ENCODE measurements at regions not wholly inside any gene's neighbourhood (a gene's known extent, or its start where the extent isn't known, plus 50 kb on each side); places are given as distances from the start of the nearest gene placed in this dataset.

DNA sequence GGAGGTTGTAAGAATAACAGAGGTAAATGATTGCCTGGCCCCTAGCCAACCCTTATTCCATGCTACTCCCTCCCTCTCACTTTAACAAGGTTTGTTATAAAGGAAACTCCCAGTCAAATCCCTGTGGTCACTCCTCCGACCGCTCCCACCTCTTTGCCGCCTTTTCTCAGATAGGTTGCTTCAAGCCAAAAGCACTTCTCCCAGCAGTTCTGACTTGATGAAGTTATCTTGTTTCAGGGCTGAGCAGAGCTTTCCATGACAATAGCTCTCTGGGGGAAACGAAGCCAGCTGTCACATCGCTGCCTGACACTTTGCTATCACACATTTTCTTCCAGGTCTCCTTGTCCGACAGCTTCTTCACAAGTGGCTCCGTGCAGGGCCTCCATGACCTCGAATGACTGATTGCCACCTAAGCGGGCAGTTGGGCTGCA is 278.6 kb downstream of the HAPSTR1 start:
- H4K20me1 ChIP-seq (ENCODE audit: control insufficient read depth, insufficient read depth, low read depth, low read length), result no peaks in the 10 kb centered on the region
- TF ChIP-seq, protein P1, sequence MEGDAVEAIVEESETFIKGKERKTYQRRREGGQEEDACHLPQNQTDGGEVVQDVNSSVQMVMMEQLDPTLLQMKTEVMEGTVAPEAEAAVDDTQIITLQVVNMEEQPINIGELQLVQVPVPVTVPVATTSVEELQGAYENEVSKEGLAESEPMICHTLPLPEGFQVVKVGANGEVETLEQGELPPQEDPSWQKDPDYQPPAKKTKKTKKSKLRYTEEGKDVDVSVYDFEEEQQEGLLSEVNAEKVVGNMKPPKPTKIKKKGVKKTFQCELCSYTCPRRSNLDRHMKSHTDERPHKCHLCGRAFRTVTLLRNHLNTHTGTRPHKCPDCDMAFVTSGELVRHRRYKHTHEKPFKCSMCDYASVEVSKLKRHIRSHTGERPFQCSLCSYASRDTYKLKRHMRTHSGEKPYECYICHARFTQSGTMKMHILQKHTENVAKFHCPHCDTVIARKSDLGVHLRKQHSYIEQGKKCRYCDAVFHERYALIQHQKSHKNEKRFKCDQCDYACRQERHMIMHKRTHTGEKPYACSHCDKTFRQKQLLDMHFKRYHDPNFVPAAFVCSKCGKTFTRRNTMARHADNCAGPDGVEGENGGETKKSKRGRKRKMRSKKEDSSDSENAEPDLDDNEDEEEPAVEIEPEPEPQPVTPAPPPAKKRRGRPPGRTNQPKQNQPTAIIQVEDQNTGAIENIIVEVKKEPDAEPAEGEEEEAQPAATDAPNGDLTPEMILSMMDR (IDR thresholded peaks at IDR 0.05; ENCODE audit: low read depth, low read length, poor library complexity, severe bottlenecking), result no peak
- TF ChIP-seq EZH2phosphoT487 (IDR thresholded peaks at IDR 0.05; ENCODE audit: borderline replicate concordance, low read length), result no peak
- H3K9me2 ChIP-seq (replicated peaks; ENCODE audit: control insufficient read depth, low read length), result no peaks in the 10 kb centered on the region
- H3K4me1 ChIP-seq (ENCODE audit: control insufficient read depth, low read length), result no peaks in the 10 kb centered on the region
- H3K79me2 ChIP-seq (ENCODE audit: control insufficient read depth, low read length), result no peaks in the 10 kb centered on the region
- no peak overlapping the region for H3K27ac ChIP-seq (ENCODE audit: low read depth, low read length)
- no peaks in the 10 kb centered on the region for H3K36me3 ChIP-seq (ENCODE audit: control insufficient read depth, low read length)
- H3K27me3 ChIP-seq (ENCODE audit: control insufficient read depth, low read length), result no peaks in the 10 kb centered on the region
- H3K4me2 ChIP-seq (ENCODE audit: low read length), result no peak overlapping the region
- H3F3A ChIP-seq (ENCODE audit: control insufficient read depth, insufficient read depth), result no peaks in the 10 kb centered on the region
- H3K4me3 ChIP-seq (ENCODE audit: low read length), result no peak overlapping the region
- no peaks in the 10 kb centered on the region for H3K9me3 ChIP-seq (ENCODE audit: control insufficient read depth, insufficient read depth, low read length)

DNA sequence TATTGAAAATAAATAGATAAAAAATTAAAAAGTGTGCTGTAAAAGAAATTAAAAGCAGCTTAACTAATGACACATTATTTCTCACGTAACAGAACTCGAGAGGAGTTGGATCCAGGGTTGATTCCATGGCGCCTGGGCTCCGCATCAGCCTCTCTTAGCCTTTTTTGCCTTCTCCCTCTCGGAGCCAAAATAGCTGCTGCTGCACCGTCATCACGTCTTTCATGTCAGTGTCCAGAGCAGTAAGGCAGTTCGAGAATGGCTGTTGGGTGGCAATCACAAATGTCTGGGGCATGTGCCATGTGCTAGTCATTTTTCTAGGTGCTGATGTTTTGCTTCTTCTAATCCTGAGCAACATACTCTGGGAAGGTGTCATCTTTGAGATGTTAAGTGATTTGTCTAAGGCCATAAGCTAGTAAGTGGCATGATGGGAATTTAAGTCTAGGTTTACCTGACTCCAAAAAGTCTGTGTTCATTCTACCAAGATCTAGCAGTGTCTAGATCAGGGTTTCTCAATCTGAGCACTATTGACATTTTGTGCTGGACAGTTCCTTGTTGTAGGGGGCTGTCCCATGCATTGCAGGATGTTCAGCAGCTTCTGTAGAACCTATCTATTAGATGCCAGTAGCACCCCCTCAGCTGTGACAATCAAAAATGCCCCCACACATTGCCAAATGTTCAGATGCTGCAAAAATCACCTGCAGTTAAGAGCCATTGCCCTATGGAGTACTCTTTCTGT is 280.4 kb downstream of the HAPSTR1 start:
- Histone ChIP-seq H3K27ac (ENCODE audit: low read depth, low read length) (no peak overlapping the region), H3K79me2 (ENCODE audit: control insufficient read depth, low read length) (no peaks in the 10 kb centered on the region), H3K9me2 (replicated peaks; ENCODE audit: control insufficient read depth, low read length) (no peaks in the 10 kb centered on the region), H3F3A (ENCODE audit: control insufficient read depth, insufficient read depth) (no peaks in the 10 kb centered on the region), H3K27me3 (ENCODE audit: control insufficient read depth, low read length) (no peaks in the 10 kb centered on the region), H3K36me3 (ENCODE audit: control insufficient read depth, low read length) (no peaks in the 10 kb centered on the region), H4K20me1 (ENCODE audit: control insufficient read depth, insufficient read depth, low read depth, low read length) (no peaks in the 10 kb centered on the region), H3K4me3 (ENCODE audit: low read length) (no peak overlapping the region), H3K4me1 (ENCODE audit: control insufficient read depth, low read length) (no peaks in the 10 kb centered on the region), H3K9me3 (ENCODE audit: control insufficient read depth, insufficient read depth, low read length) (no peaks in the 10 kb centered on the region), H3K4me2 (ENCODE audit: low read length) (no peak overlapping the region)
- no peak for TF ChIP-seq EZH2phosphoT487 (IDR thresholded peaks at IDR 0.05; ENCODE audit: borderline replicate concordance, low read length)
- TF ChIP-seq, protein P1 (IDR thresholded peaks at IDR 0.05; ENCODE audit: low read depth, low read length, poor library complexity, severe bottlenecking), result no peak

DNA sequence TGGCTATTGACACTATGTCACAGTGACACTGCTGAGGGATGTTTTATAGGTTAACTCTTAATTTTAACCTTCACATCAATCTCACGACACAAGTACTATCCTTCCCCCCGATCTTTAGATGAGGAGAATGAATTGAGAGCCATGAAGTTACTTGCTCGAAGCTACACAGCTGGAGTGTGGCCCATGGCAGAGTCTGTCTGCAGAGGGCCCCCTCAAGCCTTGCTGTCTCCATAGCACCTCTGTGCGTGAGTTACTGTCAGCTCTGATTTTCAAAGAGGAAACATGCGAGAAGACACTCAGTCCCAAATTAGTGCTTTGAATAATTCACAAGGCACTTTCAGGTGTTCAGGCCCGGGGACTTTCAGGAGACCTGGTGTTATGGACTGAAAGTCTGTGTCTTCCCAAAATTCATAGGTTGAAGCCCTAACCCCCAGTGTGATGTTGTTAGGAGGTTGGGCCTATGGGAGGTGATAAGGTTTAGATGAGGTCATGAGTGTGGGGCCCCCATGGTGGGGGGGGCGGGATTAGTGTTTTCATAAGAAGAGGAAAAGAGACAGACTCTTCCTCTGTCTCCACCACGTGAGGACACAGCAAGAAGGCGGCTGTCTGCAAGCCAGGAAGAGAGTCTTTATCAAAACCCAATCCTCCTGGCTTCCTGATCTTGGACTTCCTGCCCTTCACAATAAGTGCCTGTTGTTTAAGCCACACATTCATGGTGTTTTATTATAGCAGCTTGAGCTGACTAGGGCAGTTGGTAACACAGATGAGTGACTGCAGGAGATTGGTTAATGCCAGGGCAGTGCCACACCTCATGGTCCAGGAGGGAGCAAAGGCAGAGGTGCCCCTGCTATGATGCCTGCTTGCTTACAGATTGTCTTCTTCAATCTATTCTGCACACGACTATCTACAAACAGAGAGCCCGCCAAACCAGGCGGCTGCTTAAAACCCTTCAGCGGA is 281.8 kb downstream of the HAPSTR1 start:
- Histone ChIP-seq H3K27me3 (ENCODE audit: control insufficient read depth, low read length) (no peaks in the 10 kb centered on the region), H3K9me3 (ENCODE audit: control insufficient read depth, insufficient read depth, low read length) (no peaks in the 10 kb centered on the region), H3K9me2 (replicated peaks; ENCODE audit: control insufficient read depth, low read length) (no peaks in the 10 kb centered on the region), H3K36me3 (ENCODE audit: control insufficient read depth, low read length) (no peaks in the 10 kb centered on the region), H3K4me1 (ENCODE audit: control insufficient read depth, low read length) (no peaks in the 10 kb centered on the region), H3K79me2 (ENCODE audit: control insufficient read depth, low read length) (no peaks in the 10 kb centered on the region), H3K4me3 (ENCODE audit: low read length) (no peak overlapping the region), H4K20me1 (ENCODE audit: control insufficient read depth, insufficient read depth, low read depth, low read length) (no peaks in the 10 kb centered on the region), H3K4me2 (ENCODE audit: low read length) (no peak overlapping the region), H3F3A (ENCODE audit: control insufficient read depth, insufficient read depth) (no peaks in the 10 kb centered on the region), H3K27ac (ENCODE audit: low read depth, low read length) (no peak overlapping the region)
- no peak for TF ChIP-seq EZH2phosphoT487 (IDR thresholded peaks at IDR 0.05; ENCODE audit: borderline replicate concordance, low read length)
- TF ChIP-seq, protein P1 (IDR thresholded peaks at IDR 0.05; ENCODE audit: low read depth, low read length, poor library complexity, severe bottlenecking), result no peak

Data from DOHH2 (cell line).